OCI-LY7 (cell line): ENCODE measurements at regions not wholly inside any gene's neighbourhood (a gene's known extent, or its start where the extent isn't known, plus 50 kb on each side); places are given as distances from the start of the nearest gene placed in this dataset.

Experiments used
- BruUV-seq: library from RNA; stranded (reverse); fragments of 400-500 nt; replicated peaks from 2 replicates; lab custom pipeline; 2021; lab: Mats Ljungman, UMichigan
- CTCF ChIA-PET: fragments of 300-600 bp; sonication (Branson Sonifier 250); formaldehyde crosslinking; loops from one replicate; lab custom pipeline; 2022; ENCODE audit warnings: antibody characterized with exemption; ENCODE audit not compliant: unreplicated experiment; lab: Charles Lee
- POLR2A ChIA-PET: fragments of 300-600 bp; sonication (Branson Sonifier 250); formaldehyde crosslinking; loops from one replicate; lab custom pipeline; 2022; ENCODE audit warnings: antibody characterized with exemption; lab: Charles Lee
- DNase-seq: peaks from one replicate; pipeline ENCODE4 v3.0.0-alpha.2; 2015; ENCODE audit warnings: low spot score
- H2AFZ ChIP-seq: fragments of 200-600 bp; sonication (generic), shearing (Covaris generic); 2 replicates; pipeline ENCODE4 v1.6.1; 2014; ENCODE audit warnings: mild to moderate bottlenecking, antibody characterized with exemption, low read length, moderate library complexity
- H3K27ac ChIP-seq: fragments of 200-600 bp; sonication (generic); 2 replicates; pipeline ENCODE4 v1.5.1; 2014; ENCODE audit warnings: mixed run types, low read depth, mild to moderate bottlenecking, moderate library complexity, low read length, inconsistent platforms; ENCODE audit not compliant: poor library complexity, severe bottlenecking
- H3K36me3 ChIP-seq: fragments of 200-600 bp; sonication (generic); 2 replicates; pipeline ENCODE4 v1.6.1; 2014; ENCODE audit warnings: mild to moderate bottlenecking, antibody characterized with exemption, low read length, moderate library complexity, mixed read lengths; ENCODE audit not compliant: insufficient read depth
- H3K4me1 ChIP-seq: fragments of 200-600 bp; sonication (generic); 2 replicates; pipeline ENCODE4 v1.5.1; 2014; ENCODE audit warnings: mild to moderate bottlenecking, low read length; ENCODE audit not compliant: insufficient read depth, poor library complexity, severe bottlenecking
- H3K4me2 ChIP-seq: fragments of 200-600 bp; sonication (generic); 2 replicates; pipeline ENCODE4 v1.6.1; 2014; ENCODE audit warnings: mild to moderate bottlenecking, low read length
- H3K4me3 ChIP-seq: fragments of 200-600 bp; sonication (generic); 2 replicates; pipeline ENCODE4 v1.5.1; 2014; ENCODE audit warnings: mild to moderate bottlenecking, low read depth, low read length; ENCODE audit not compliant: poor library complexity, severe bottlenecking
- H3K79me2 ChIP-seq: fragments of 200-600 bp; sonication (generic); 2 replicates; pipeline ENCODE4 v1.6.1; 2016; ENCODE audit warnings: low read depth, mild to moderate bottlenecking, low read length, moderate library complexity, mixed read lengths; ENCODE audit not compliant: insufficient read depth
- H3K9me2 ChIP-seq: fragments of 200-600 bp; sonication (generic); 2 replicates; pipeline ENCODE4 v1.6.1; 2016; ENCODE audit warnings: mild to moderate bottlenecking, low read length, mixed read lengths; ENCODE audit not compliant: insufficient read depth
- H3K9me3 ChIP-seq: fragments of 200-600 bp; sonication (generic); 2 replicates; pipeline ENCODE4 v1.6.1; 2014; ENCODE audit warnings: mild to moderate bottlenecking, mixed run types, low read length, mixed read lengths
- H4K20me1 ChIP-seq: fragments of 200-600 bp; sonication (generic); 2 replicates; pipeline ENCODE4 v1.6.1; 2014; ENCODE audit warnings: mild to moderate bottlenecking, antibody characterized with exemption, low read length, moderate library complexity, mixed read lengths; ENCODE audit not compliant: insufficient read depth
- CTCF ChIP-seq: fragments of 200-600 bp; sonication (generic); conservative IDR thresholded peaks from 2 replicates; pipeline ENCODE4 v1.5.1; 2014; ENCODE audit warnings: mild to moderate bottlenecking, antibody characterized with exemption, low read length, moderate library complexity, mixed read lengths
- EZH2phosphoT487 ChIP-seq: fragments of 200-600 bp; sonication (generic); IDR thresholded peaks from 2 replicates; pipeline ENCODE4 v1.6.1; 2018; ENCODE audit warnings: low read depth, borderline replicate concordance, mild to moderate bottlenecking, mixed run types, antibody characterized with exemption, low read length, moderate library complexity, mixed read lengths
- intact Hi-C: fragments of 100-400 bp; cut with micrococcal nuclease; formaldehyde crosslinking; loops from one replicate; pipeline ENCODE4 v1.10.0; 2022; ENCODE audit not compliant: unreplicated experiment

- Histone ChIP-seq H3K9me3 (no peaks in the 10 kb centered on the region), H3K27ac (no peak overlapping the region), H4K20me1 (no peaks in the 10 kb centered on the region), H3K4me2 (no peak overlapping the region), H3K36me3 (no peaks in the 10 kb centered on the region), H2AFZ (no peak overlapping the region), H3K4me3 (no peak overlapping the region), H3K79me2 (no peaks in the 10 kb centered on the region), H3K4me1 (no peaks in the 10 kb centered on the region), H3K9me2 (no peaks in the 10 kb centered on the region)
- CTCF ChIA-PET, result no interaction called here
- DNase-seq, result no peak
- TF ChIP-seq EZH2phosphoT487 (no peak), CTCF (no peak)
- POLR2A ChIA-PET, result no interaction called here
- intact Hi-C loops, result no loop called here
- BruUV-seq, result no TSS peak
Measured at GRCh38 chr18:55856229-55856628, 268.2 kb upstream of the TCF4 start.

GRCh38 chr18:55853268-55853667, 265.3 kb upstream of the TCF4 start:
- ChIA-PET POLR2A (no interaction called here), CTCF (no interaction called here)
- Histone ChIP-seq H3K79me2 (no peaks in the 10 kb centered on the region), H3K4me3 (no peak overlapping the region), H2AFZ (no peak overlapping the region), H4K20me1 (no peaks in the 10 kb centered on the region), H3K27ac (no peak overlapping the region), H3K9me2 (no peaks in the 10 kb centered on the region), H3K4me2 (no peak overlapping the region), H3K9me3 (no peaks in the 10 kb centered on the region), H3K36me3 (no peaks in the 10 kb centered on the region), H3K4me1 (no peaks in the 10 kb centered on the region)
- no peak for DNase-seq
- intact Hi-C loops, result no loop called here
- BruUV-seq, result no TSS peak
- no peak for TF ChIP-seq CTCF
- TF ChIP-seq EZH2phosphoT487, result no peak

GRCh38 chr18:55850904-55851303, 262.9 kb upstream of the TCF4 start:
- no peaks in the 10 kb centered on the region for H4K20me1 ChIP-seq
- intact Hi-C loops, result no loop called here
- CTCF ChIA-PET, result no interaction called here

More at GRCh38 chr18:55850904-55851303, 262.9 kb upstream of the TCF4 start:
- no peaks in the 10 kb centered on the region for H3K79me2 ChIP-seq
- POLR2A ChIA-PET, result no interaction called here
- DNase-seq, result no peak
- H3K36me3 ChIP-seq, result no peaks in the 10 kb centered on the region
- no peak overlapping the region for H3K27ac ChIP-seq
- TF ChIP-seq EZH2phosphoT487 (no peak), CTCF (no peak)
- H3K9me3 ChIP-seq, result no peaks in the 10 kb centered on the region
- H3K9me2 ChIP-seq, result no peaks in the 10 kb centered on the region
- no peaks in the 10 kb centered on the region for H3K4me1 ChIP-seq
- no peak overlapping the region for H3K4me3 ChIP-seq
- no TSS peak for BruUV-seq
- H3K4me2 ChIP-seq, result no peak overlapping the region
- H2AFZ ChIP-seq, result no peak overlapping the region
